Prostate gland (tissue), 2 donors: ENCODE measurements at regions not wholly inside any gene's neighbourhood (a gene's known extent, or its start where the extent isn't known, plus 50 kb on each side); places are given as distances from the start of the nearest gene placed in this dataset.

Experiments used
- CTCF ChIP-seq, 4 experiments: fragments of 200-600 bp in 2 of 4; fragments of 450-650 bp in 2 of 4; sonication (generic) in 2 of 4; IDR thresholded peaks; 1 replicate in 3 of 4; 2 replicates in 1 of 4; pipeline ENCODE4 v1.5.1; 2016 to 2019; ENCODE audit warnings: antibody characterized with exemption in 4 of 4, mild to moderate bottlenecking in 2 of 4, moderate library complexity in 2 of 4
- POLR2A ChIP-seq: fragments of 450-650 bp; IDR thresholded peaks from one replicate; pipeline ENCODE4 v1.6.1; 2016; ENCODE audit warnings: antibody characterized with exemption, mild to moderate bottlenecking
- POLR2AphosphoS5 ChIP-seq: sonication (generic); formaldehyde crosslinking; IDR thresholded peaks from one replicate; pipeline ENCODE4 v1.6.1; 2017; ENCODE audit warnings: antibody characterized with exemption

- TF ChIP-seq CTCF (IDR thresholded peaks at IDR 0.05) (no peak), POLR2AphosphoS5 (no peak), POLR2A (no peak)
Observed at GRCh38 chr3:170660139-170660538, 74.3 kb upstream of the SLC7A14 start.
